Fibroblast of lung (primary cell): ENCODE measurements at regions not wholly inside any gene's neighbourhood (a gene's known extent, or its start where the extent isn't known, plus 50 kb on each side); places are given as distances from the start of the nearest gene placed in this dataset.

Experiments
- DNase-seq, 2 donors: peaks; one replicate each; pipeline versions ENCODE4 v3.0.0 to v3.0.0-alpha.2; 2010; ENCODE audit warnings: low read depth in 2 of 2
- H2AFZ ChIP-seq: 2 replicates; pipeline ENCODE4 v1.5.1; 2012; ENCODE audit warnings: low read length, control low read depth, inconsistent platforms
- H3K27ac ChIP-seq: 2 replicates; pipeline ENCODE4 v1.5.1; 2011; ENCODE audit warnings: low read length, control low read depth; ENCODE audit not compliant: insufficient read depth
- H3K27me3 ChIP-seq: 2 replicates; pipeline ENCODE4 v1.5.1; 2011; ENCODE audit warnings: mild to moderate bottlenecking, low read length; ENCODE audit not compliant: control insufficient read depth, insufficient read depth
- H3K36me3 ChIP-seq: 2 replicates; pipeline ENCODE4 v1.5.1; 2011; ENCODE audit warnings: low read length; ENCODE audit not compliant: control insufficient read depth, insufficient read depth
- H3K4me1 ChIP-seq: 2 replicates; pipeline ENCODE4 v1.5.1; 2011; ENCODE audit warnings: low read length; ENCODE audit not compliant: control insufficient read depth, insufficient read depth; ENCODE audit errors: extremely low read depth
- H3K4me2 ChIP-seq: 2 replicates; pipeline ENCODE4 v1.5.1; 2011; ENCODE audit warnings: low read length, control low read depth; ENCODE audit not compliant: insufficient read depth; ENCODE audit errors: extremely low read depth
- H3K4me3 ChIP-seq, 4 experiments: fragments of 200-600 bp in 1 of 4; sonication (generic) in 1 of 4; replicated peaks in 1 of 4; 2 replicates each; pipeline ENCODE4 v1.5.1; 2011 to 2016; ENCODE audit warnings: low read length in 4 of 4, low read depth in 3 of 4, mild to moderate bottlenecking in 3 of 4, control low read depth in 2 of 4, inconsistent platforms in 1 of 4, mixed read lengths in 1 of 4; ENCODE audit not compliant: insufficient read depth in 1 of 4; ENCODE audit errors: control extremely low read depth in 1 of 4
- H3K79me2 ChIP-seq: 2 replicates; pipeline ENCODE4 v1.5.1; 2012; ENCODE audit warnings: mild to moderate bottlenecking, low read length, inconsistent platforms; ENCODE audit not compliant: control insufficient read depth, insufficient read depth
- H3K9ac ChIP-seq: 2 replicates; pipeline ENCODE4 v1.5.1; 2011; ENCODE audit warnings: mild to moderate bottlenecking, low read length, control low read depth; ENCODE audit not compliant: insufficient read depth
- H3K9me3 ChIP-seq: 2 replicates; pipeline ENCODE4 v1.5.1; 2012; ENCODE audit warnings: low read depth, low read length; ENCODE audit not compliant: control insufficient read depth, insufficient read depth
- H4K20me1 ChIP-seq: 2 replicates; pipeline ENCODE4 v1.5.1; 2011; ENCODE audit warnings: low read length; ENCODE audit not compliant: control insufficient read depth, insufficient read depth; ENCODE audit errors: extremely low read depth
- CTCF ChIP-seq, 2 donors: IDR thresholded peaks in 1 of 2; conservative IDR thresholded peaks in 1 of 2; 1 replicate in 1 of 2; 2 replicates in 1 of 2; pipeline ENCODE4 v1.5.1; 2011 to 2012; ENCODE audit warnings: low read length in 2 of 2, control low read depth in 1 of 2, inconsistent platforms in 1 of 2, low read depth in 1 of 2, mild to moderate bottlenecking in 1 of 2
- EZH2 ChIP-seq: IDR thresholded peaks from 2 replicates; pipeline ENCODE4 v1.5.1; 2012; ENCODE audit warnings: low read length, control low read depth, mild to moderate bottlenecking; ENCODE audit errors: missing control alignments

GRCh38 chr4:52292245-52292644 is 241.1 kb downstream of the SPATA18 start:
- no peaks in the 10 kb centered on the region for H3K27me3 ChIP-seq
- TF ChIP-seq EZH2: no peak
- TF ChIP-seq CTCF (conservative IDR thresholded peaks at IDR 0.05 in 1 of 2, IDR thresholded peaks at IDR 0.05 in 1 of 2; ENCODE audit: low read depth in 1 of 2, low read length in 2 of 2): no peak
- H3K9me3 ChIP-seq: no peaks in the 10 kb centered on the region
- no peaks in the 10 kb centered on the region for H3K36me3 ChIP-seq
- H3K27ac ChIP-seq: no peak overlapping the region
- DNase-seq: no peak
- no peaks in the 10 kb centered on the region for H4K20me1 ChIP-seq
- H3K9ac ChIP-seq: no peak overlapping the region
- no peaks in the 10 kb centered on the region for H3K4me1 ChIP-seq
- no peak overlapping the region for H2AFZ ChIP-seq
- H3K79me2 ChIP-seq: no peaks in the 10 kb centered on the region
- no peak overlapping the region for H3K4me2 ChIP-seq
- H3K4me3 ChIP-seq: no peak overlapping the region

- Histone ChIP-seq H3K36me3 (no peaks in the 10 kb centered on the region), H3K4me3 (no peak overlapping the region), H3K4me2 (no peak overlapping the region), H3K79me2 (no peaks in the 10 kb centered on the region), H4K20me1 (no peaks in the 10 kb centered on the region), H3K27ac (no peak overlapping the region), H3K4me1 (no peaks in the 10 kb centered on the region), H3K9me3 (no peaks in the 10 kb centered on the region), H2AFZ (no peak overlapping the region), H3K9ac (no peak overlapping the region), H3K27me3 (no peaks in the 10 kb centered on the region)
- TF ChIP-seq CTCF (conservative IDR thresholded peaks at IDR 0.05 in 1 of 2, IDR thresholded peaks at IDR 0.05 in 1 of 2; ENCODE audit: low read depth in 1 of 2, low read length in 2 of 2): no peak
- TF ChIP-seq EZH2: no peak
- DNase-seq: no peak
These were observed 245.2 kb downstream of the SPATA18 start for GRCh38 chr4:52296341-52296740.

GRCh38 chr4:52298444-52298843 is 247.3 kb downstream of the SPATA18 start:
- H2AFZ ChIP-seq: no peak overlapping the region
- no peak overlapping the region for H3K9ac ChIP-seq
- no peaks in the 10 kb centered on the region for H3K36me3 ChIP-seq
- no peak overlapping the region for H3K4me2 ChIP-seq
- no peak overlapping the region for H3K27ac ChIP-seq
- H3K79me2 ChIP-seq: no peaks in the 10 kb centered on the region
- H3K4me1 ChIP-seq: no peaks in the 10 kb centered on the region
- TF ChIP-seq EZH2 (no peak), CTCF (conservative IDR thresholded peaks at IDR 0.05 in 1 of 2, IDR thresholded peaks at IDR 0.05 in 1 of 2; ENCODE audit: low read depth in 1 of 2, low read length in 2 of 2) (no peak)
- no peaks in the 10 kb centered on the region for H3K27me3 ChIP-seq
- H4K20me1 ChIP-seq: no peaks in the 10 kb centered on the region
- no peak for DNase-seq
- H3K9me3 ChIP-seq: no peaks in the 10 kb centered on the region
- H3K4me3 ChIP-seq: no peak overlapping the region
